GM19238 (cell line): ENCODE measurements at regions not wholly inside any gene's neighbourhood (a gene's known extent, or its start where the extent isn't known, plus 50 kb on each side); places are given as distances from the start of the nearest gene placed in this dataset.
"Not testable (repeated sequence)": the region's sequence is repeated elsewhere in the genome, so short reads cannot be mapped to it uniquely, and the experiment has no call there.

ENCODE experiments used
- DNase-seq: peaks from one replicate; pipeline ENCODE4 v3.0.0; 2011; ENCODE audit warnings: low spot score; ENCODE audit not compliant: insufficient read length

- DNase-seq: no peak
Measured at GRCh38 chr3:88283242-88283592, 133.5 kb downstream of the C3orf38 start.

- DNase-seq: no peak
Measured at GRCh38 chr3:88291486-88291885, 141.7 kb downstream of the C3orf38 start.

GRCh38 chr3:88298189-88298588 lies 148.4 kb downstream of the C3orf38 start:
- no peak for DNase-seq

- no peak for DNase-seq
Measured at GRCh38 chr3:88301273-88301995, 151.7 kb downstream of the C3orf38 start.

GRCh38 chr3:88301996-88302393 lies 152.2 kb downstream of the C3orf38 start:
- DNase-seq: no peak

- not testable (repeated sequence) for DNase-seq
Measured at GRCh38 chr3:88303331-88303904, 153.7 kb downstream of the C3orf38 start.

- no peak for DNase-seq
Measured at GRCh38 chr3:88307666-88308065, 157.9 kb downstream of the C3orf38 start.

- DNase-seq: no peak
Measured at GRCh38 chr3:88311826-88312225, 162.1 kb downstream of the C3orf38 start.

- DNase-seq: no peak
Measured at GRCh38 chr3:88312256-88312655, 162.5 kb downstream of the C3orf38 start.

- no peak for DNase-seq
Measured at GRCh38 chr3:88318067-88318466, 168.3 kb downstream of the C3orf38 start.

GRCh38 chr3:88321363-88322050 lies 171.7 kb downstream of the C3orf38 start:
- DNase-seq: no peak

- no peak for DNase-seq
Measured at GRCh38 chr3:88324788-88325187, 175.0 kb downstream of the C3orf38 start.

- no peak for DNase-seq
Measured at GRCh38 chr3:88334187-88334868, 184.6 kb downstream of the C3orf38 start.

GRCh38 chr3:88336894-88337293 lies 187.1 kb downstream of the C3orf38 start:
- no peak for DNase-seq

GRCh38 chr3:88343264-88343663 lies 193.5 kb downstream of the C3orf38 start:
- DNase-seq: no peak

GRCh38 chr3:88346643-88347042 lies 196.9 kb downstream of the C3orf38 start:
- no peak for DNase-seq

- no peak for DNase-seq
Measured at GRCh38 chr3:88362428-88362827, 212.7 kb downstream of the C3orf38 start.

GRCh38 chr3:88364926-88365325 lies 215.2 kb downstream of the C3orf38 start:
- no peak for DNase-seq

- no peak for DNase-seq
Measured at GRCh38 chr3:88369337-88369736, 219.6 kb downstream of the C3orf38 start.

- no peak for DNase-seq
Measured at GRCh38 chr3:88369767-88370166, 220.0 kb downstream of the C3orf38 start.

- no peak for DNase-seq
Measured at GRCh38 chr3:88385090-88385489, 235.3 kb downstream of the C3orf38 start.

GRCh38 chr3:88398581-88398980 lies 248.8 kb downstream of the C3orf38 start:
- DNase-seq: no peak
